GM19043 (cell line): ENCODE measurements at regions not wholly inside any gene's neighbourhood (a gene's known extent, or its start where the extent isn't known, plus 50 kb on each side); places are given as distances from the start of the nearest gene placed in this dataset.

Experiments used
- ATAC-seq: cut with Tn5 transposase; IDR thresholded peaks from one replicate; pipeline ENCODE4 v1.9.1; 2021; ENCODE audit warnings: low read depth; ENCODE audit not compliant: unreplicated experiment

DNA sequence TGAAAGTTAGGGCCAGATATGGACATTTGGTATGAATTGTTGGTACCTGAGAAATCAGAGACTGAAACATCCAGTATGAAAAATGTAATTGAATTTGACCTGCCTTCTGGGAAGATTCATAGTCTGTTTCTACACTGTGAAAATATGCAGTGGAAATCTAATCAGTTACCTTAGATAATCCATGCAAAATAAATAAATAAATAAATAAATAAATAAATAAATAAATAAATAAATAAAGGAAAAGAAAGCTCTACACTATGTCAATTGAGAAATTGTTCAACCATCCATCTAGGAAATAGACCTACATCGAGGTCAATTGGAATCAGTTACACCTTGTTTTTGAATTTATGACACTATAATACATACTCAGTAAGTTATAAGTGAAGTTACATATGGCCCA lies 252.3 kb downstream of the VGLL3 start:
- no peak for ATAC-seq

GRCh38 chr3:86737517-86737916 lies 253.4 kb downstream of the VGLL3 start:
- no peak for ATAC-seq

DNA sequence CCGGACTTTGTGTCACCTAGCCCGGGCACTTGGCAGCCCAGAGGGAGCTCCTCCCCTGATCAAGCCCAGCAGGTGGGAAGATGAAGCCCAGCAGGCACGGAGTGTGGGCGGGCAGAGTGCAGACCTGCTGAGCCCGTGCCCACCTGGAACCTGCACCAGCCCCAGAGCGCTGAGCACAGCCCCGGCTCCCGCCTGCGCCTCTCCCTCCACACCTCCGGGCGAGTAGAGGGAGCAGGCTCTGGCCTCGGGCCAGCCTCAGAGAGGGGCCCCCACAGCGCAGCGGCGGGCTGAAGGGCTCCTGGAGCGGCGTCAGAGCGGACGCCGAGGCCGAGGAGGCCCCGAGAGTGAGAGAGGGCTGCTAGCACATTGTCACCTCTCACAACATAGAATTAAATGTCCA lies 257.7 kb downstream of the VGLL3 start:
- no peak for ATAC-seq

- ATAC-seq, result no peak
Measured at GRCh38 chr3:86731501-86731901, 259.4 kb downstream of the VGLL3 start.

GRCh38 chr3:86723433-86723832 lies 267.5 kb downstream of the VGLL3 start:
- ATAC-seq, result no peak

DNA sequence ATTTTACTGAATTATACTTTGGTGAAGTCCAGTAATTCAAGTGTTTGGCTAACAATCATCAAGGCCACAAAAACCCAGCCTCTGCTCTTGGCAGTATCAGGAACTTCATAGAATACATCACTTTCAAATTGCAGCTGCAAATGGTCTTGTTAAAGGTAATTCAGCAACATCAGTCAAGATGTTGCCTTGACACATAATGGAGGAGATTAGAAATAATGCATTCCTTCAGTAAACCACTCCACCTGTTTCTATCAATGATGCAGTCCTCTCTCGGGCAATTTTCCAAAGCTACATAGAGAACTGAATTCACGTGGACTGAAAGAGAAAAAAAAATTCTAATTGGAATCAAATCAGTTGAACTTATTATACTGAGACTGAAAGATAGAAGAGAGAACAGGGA lies 279.3 kb downstream of the VGLL3 start:
- no peak for ATAC-seq

GRCh38 chr3:86708893-86709292 lies 282.1 kb downstream of the VGLL3 start:
- no peak for ATAC-seq

DNA sequence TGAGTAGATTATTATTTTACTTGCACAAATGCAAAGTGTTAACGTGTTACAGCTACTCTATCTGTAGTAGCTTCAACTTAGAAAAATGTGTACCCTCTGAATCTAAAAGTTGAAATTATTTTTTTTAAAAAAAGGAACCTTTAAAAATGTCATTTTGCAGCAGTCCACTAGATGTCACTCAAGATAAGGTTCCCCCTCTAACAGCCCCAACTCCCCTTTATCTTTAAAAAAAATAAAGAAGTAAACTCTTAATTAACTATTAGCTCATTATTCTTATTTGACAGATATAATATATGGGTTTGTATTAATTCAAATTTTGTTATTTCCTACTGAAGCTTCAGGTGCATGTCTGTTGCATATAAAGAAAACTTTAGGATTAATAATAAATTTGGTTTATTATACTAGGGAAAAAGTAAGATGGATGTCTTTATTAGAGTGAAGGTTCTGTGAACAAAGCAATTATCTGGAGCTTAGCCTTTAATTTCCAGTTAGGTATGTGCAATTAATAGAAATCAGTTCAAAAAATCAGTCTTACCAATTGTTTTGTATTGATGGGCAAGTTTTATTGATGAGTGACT lies 288.5 kb downstream of the VGLL3 start:
- ATAC-seq, result no peak

DNA sequence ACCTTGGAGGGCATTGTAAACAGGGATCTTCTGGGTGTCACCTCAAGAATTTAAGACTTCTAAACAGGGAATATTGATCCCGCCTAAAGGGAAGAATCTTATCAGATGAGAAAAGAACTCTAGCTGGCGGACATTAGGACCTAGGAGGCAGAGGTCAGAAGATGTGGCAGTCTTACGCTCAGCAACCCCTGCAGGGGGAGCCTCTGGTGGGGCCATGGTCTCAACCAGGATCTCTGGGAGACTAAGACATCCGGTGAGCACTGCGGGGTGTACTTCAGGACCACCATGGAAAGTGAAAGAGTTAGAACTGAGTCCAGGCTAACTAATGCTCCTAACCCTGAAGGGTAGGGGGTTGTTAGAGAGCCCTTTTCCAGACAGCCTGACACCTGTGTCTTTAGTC lies 295.2 kb downstream of the VGLL3 start:
- ATAC-seq, result no peak

DNA sequence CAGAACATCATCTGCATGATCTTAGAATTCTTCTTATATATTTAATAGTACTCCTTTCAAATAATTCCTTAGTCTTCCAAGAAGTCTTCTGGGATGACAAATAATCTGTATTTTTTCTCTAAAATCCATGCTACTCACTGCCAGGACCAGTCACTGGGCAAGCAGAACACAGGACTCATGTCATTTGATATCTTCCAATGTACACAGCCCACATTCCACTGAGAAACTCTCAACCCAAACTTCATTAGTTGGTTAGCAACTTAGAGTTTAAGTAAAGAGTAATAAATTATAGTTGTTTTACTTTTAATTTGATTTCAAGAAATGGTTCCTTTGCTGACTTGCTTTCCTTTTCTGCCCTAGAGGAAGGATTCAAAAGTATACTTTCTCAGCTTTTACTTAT lies 317.0 kb downstream of the VGLL3 start:
- ATAC-seq, result no peak

DNA sequence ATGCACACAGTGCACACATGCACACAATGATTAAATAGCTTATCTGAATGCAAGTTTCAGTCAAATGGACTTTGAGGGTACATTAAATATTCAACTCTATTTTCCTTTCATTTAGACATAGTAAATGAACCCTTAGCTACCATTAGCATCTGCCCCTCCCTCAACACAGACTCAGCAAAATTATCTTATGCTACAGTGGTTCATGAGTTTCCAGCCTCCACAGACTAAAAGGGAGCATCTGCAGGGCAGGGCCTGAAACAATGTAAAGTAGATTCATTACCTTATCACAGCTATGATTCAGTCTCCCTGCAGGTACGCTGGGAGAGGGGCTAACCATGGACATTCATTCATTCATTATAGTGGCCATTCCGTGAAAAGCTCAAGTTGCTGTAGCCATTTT lies 329.1 kb downstream of the VGLL3 start:
- ATAC-seq, result no peak

DNA sequence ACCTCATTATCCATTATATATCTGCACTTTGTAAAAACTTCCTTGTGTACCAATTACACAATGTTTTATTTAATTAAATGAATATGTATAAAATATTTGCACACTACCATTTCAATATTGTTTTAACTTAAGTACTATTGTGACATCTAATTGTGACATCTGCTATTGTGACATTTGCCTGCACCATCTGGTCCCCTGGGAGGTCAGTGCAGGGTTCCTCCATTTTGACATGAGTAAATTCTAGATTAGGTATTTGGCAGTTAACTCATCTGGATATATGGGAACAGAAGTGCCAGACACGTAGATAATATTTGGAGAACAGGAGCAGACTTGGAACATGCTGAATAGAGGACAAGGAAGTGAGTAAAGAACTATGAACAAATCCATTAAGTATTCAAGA lies 332.1 kb downstream of the VGLL3 start:
- no peak for ATAC-seq

DNA sequence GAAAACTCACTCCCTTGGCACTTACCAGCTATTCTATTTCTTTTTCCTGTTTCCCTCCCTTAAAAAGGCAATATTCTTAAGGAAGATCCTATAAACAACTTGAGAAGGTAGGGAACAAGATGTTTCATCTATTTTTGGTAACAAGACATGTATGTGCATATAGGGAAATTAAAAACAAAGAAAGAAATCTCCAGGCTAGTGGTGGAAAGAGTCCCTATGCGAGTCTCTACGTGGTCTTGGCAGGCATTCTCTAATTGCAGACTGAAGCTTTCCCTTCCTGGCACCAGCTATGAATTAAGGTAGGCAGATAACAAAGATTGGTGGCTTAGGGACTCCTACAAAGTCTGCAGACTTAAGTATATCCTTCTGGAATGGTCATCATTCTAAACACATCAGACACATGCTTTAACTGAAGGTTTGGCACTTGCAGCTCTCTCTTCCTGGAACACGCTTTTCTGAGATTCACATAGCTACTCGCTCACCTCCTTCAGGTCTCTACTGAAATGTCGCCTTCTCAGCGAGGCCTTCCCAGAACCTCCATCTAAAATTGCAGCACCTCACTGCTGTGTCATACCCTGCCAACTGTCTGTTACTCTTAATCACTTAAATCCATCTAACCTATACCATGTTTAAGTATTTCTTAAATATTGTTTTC lies 336.0 kb downstream of the VGLL3 start:
- ATAC-seq, result no peak

DNA sequence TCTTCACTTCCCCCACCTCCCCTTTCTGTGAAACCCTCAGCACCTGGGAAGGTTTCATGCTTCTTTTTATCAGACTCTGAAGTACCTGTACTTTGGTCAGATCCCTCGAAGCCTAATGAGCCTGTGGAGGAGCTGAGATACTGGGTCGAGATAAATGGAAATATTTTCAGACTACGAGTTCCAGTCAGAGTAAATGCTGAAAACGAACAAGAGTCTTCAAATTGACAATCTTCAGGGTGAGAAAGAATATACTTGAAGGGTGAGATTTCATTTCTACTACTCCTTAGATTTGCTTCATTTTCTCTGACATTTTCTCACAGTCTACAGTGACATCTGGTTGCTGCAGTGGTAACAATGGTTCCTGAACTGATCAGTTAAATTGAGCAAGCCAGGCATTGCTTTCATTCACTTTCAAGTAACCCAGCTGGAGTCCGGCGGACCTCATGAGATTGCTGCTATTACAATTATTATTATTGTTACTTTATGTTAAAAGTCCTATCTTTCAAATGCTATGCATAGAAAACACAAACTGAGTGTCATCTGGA lies 337.2 kb downstream of the VGLL3 start:
- ATAC-seq, result no peak

DNA sequence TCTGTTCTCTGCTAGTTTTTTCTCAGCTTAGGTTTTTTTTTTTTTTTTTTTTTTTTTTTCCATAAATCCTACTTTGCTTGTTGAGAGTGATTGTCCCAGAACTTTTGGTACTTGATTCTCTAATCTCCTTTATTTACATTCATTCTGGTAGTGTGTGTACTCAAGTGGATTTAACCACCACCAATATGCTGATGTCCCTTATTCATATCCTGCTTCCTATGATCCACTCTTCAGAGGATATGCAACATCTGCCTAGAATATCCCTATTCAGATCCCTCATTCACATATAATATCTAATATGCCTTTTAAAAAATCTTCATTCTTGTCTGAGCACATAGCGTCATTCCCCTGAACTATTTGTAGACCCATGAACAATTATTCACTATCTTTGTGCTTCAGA lies 342.9 kb downstream of the VGLL3 start:
- ATAC-seq, result no peak

DNA sequence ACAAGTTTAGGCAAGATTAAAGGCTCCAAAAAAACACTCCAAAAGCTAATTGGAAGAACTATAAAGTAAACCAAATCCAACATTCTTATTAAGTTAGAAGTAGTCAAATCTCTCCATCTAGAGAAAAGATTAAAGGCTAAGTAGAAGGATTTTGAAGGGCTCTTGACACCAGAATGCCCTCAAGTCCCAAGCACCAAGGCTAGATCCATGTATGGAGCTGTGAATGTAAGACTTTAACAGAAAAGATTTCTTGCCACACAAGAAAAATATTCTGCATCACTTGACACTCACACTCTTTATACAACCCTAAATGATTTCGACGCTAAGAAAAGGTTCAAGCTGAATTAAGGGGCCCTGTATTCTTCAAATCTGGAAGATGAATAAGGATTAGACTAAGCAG lies 345.2 kb downstream of the VGLL3 start:
- no peak for ATAC-seq

GRCh38 chr3:86634361-86634760 lies 356.6 kb downstream of the VGLL3 start:
- no peak for ATAC-seq

DNA sequence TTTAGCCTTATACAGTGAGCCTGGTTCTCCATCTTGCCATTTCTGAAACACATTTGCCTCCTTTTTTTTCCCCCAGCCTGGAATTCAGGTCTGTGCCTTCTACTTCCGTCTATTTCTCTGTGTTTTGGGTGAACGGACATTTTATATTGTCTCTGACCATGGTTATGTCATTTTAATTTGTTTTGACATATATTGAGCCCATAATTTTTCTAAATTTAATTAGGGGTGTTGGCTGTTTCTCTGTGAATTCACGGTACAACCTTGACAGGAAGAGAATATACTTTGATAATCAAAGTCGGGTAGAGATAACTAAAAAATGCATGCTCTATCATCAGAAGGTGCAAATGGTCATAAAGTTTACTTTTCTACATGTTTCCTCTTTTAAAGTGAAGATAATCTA lies 361.4 kb downstream of the VGLL3 start:
- ATAC-seq, result no peak

GRCh38 chr3:86624192-86624591 lies 366.8 kb downstream of the VGLL3 start:
- no peak for ATAC-seq

- no peak for ATAC-seq
Measured at GRCh38 chr3:86618706-86619105, 372.2 kb downstream of the VGLL3 start.

DNA sequence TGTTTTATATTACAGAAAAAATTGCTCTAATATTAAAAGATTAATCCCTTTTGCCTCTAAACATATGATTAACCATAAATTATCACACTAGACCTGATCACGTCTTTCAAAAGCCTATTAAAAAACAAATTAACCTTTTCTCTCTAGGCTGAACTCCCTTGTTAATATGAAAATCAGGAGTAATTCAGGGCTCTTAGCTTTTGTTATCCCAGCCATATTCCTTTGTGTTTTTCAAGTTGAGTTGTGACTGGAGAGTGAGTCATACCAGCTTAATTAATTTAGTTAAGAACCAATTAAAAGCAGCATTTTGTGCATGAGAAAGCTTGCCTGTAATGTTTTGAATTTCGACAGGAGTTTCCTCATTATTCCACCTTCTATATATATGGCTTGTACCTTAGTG lies 385.8 kb downstream of the VGLL3 start:
- no peak for ATAC-seq

GRCh38 chr3:86595696-86596095 lies 395.3 kb downstream of the VGLL3 start:
- no peak for ATAC-seq

DNA sequence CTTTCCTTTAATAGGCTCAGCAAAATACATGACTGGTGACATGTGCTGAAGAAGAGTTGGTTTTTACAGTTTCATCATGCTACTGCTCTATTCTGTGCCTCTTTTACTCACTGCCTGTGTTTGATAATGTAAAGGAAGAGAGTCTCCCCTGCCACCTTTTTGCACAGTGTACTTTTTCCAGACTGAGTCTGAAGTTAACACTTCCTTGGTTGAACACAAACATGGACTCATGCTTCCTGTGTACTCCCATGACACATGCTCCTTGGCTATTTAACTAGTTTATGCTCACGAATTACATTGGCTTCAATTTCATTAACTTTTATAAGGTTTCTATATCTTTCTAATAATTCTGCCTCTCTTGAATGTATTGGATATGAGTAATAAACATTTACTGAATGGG lies 396.1 kb downstream of the VGLL3 start:
- ATAC-seq, result no peak
